GM19324 (cell line): ENCODE measurements at regions not wholly inside any gene's neighbourhood (a gene's known extent, or its start where the extent isn't known, plus 50 kb on each side); places are given as distances from the start of the nearest gene placed in this dataset.

ENCODE experiments used
- ATAC-seq: cut with Tn5 transposase; IDR thresholded peaks from one replicate; pipeline ENCODE4 v1.9.1; 2021; ENCODE audit warnings: mild to moderate bottlenecking, moderate library complexity; ENCODE audit not compliant: unreplicated experiment, low FRiP score

GRCh38 chr2:199707593-199708185 is 143.3 kb downstream of the FTCDNL1 start:
- ATAC-seq = no peak

GRCh38 chr2:199705538-199705937 is 145.5 kb downstream of the FTCDNL1 start:
- ATAC-seq = no peak

GRCh38 chr2:199704358-199705238 is 146.4 kb downstream of the FTCDNL1 start:
- ATAC-seq = no peak

- ATAC-seq = no peak
These were observed 147.8 kb downstream of the FTCDNL1 start for GRCh38 chr2:199703199-199703598.

- no peak for ATAC-seq
These were observed 153.5 kb downstream of the FTCDNL1 start for GRCh38 chr2:199697469-199697868.

DNA sequence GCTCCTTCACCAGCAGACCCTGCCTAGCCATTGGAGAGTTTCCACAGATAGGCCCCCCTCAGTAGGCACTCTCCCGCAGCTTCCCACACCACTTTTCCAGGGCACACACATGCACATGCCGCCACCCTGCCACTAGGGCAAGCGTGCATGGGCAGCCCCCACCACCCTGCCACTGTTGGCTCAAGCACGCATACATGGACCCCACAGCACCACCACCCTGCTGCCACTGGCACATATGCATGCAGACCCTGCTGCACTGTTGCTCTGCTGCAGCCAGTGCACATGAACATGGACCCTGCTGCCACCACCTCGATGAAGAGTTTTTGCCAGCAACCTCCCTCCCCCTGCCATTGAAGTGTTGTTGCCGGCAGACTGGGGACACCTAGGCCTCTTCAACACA is 154.9 kb downstream of the FTCDNL1 start:
- no peak for ATAC-seq

DNA sequence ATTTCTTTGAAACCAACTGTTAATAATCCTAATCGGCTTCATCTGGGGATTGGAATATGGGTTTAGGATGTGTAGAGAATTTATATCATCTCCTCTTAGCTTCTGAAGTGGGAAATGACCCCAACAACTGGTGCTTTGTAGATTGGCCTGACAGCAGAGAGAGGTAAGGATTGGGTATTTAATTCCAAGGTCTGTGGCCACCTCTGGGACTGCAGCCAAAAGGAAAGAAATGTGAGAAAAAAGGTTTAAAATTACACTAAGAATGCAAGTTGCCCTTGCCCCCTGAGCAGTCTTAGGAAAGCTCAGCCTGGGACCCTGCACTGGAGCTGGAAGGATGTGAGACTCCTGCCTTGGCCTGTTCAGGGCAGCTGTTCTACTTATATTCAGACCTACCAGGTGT is 157.1 kb downstream of the FTCDNL1 start:
- no peak for ATAC-seq

GRCh38 chr2:199692489-199692888 is 158.5 kb downstream of the FTCDNL1 start:
- no peak for ATAC-seq

DNA sequence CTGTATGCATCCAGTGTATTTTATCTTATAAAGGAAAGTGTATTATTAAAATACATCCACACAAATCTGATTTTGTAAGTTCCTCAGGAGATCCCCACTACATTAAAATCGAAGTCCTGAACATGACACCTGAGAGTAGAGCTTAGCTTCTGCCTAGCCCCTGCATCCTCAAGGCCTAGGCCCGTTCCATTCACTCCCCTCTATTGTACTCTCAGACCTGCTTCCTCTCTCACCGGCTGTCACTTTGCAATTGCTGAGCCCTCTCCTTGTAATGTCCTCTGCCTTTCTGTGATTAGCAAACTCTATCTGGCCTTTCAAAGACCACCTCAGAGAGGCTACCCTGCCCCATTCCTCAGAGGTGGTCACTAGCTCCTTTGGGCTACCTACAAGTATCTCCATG is 160.8 kb downstream of the FTCDNL1 start:
- no peak for ATAC-seq

DNA sequence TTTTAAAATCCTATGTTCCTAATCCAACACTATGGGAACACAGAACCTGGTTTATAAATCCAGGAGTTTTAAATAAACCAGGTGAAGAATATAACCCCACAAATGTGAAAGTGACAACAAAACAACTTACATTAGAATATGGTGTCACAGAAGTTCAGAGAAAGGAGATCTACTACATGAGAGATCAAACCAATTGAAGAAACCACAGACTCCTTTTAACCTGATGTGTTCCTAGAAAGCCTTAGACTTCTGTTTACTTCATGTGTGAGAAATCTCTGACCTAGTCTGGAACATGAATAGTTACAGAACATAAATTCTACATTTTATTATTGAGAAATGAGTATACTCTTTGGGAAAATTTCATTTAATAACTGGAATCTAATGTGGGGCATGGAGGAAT is 165.3 kb downstream of the FTCDNL1 start:
- no peak for ATAC-seq

DNA sequence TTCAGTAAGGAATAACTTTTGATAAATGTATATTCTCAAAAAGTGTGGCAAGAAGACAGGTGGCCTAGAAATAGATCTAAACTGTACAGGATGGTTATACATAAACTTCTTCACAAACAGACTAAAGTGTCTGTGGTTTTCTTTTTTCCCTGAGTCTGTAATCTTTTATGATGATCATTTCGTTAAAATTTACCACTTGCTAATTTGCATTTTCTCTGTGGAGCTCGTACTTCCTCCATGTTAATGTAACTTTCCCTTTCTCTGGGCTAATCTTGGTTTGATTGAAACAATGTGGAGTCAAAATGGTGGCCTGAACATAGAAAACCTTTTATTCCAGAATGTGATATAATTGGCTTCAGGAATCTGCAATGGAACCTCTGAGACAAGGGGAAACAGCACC is 166.2 kb downstream of the FTCDNL1 start:
- no peak for ATAC-seq

DNA sequence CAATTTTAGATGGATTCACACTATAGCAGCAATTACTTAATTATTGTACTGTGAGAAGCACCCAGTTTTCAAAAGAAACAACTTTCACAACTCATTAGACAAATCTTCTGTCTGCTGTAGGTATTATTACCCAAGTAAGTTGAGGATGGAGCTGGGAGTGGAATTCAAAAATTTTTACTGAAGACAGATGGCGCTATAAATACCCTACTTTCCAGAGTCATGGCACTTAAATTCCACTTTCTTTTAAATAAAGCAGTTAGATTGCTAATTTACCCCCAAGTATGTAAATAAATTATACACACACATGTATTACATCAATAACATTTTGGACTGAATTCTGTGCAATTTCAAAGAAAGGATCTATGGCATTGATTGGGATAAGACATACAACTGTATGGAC is 166.8 kb downstream of the FTCDNL1 start:
- no peak for ATAC-seq

- ATAC-seq = no peak
These were observed 169.0 kb downstream of the FTCDNL1 start for GRCh38 chr2:199682001-199682400.

- ATAC-seq = no peak
These were observed 170.5 kb downstream of the FTCDNL1 start for GRCh38 chr2:199680482-199680881.

GRCh38 chr2:199679883-199680282 is 171.1 kb downstream of the FTCDNL1 start:
- ATAC-seq = no peak

GRCh38 chr2:199677881-199678280 is 173.1 kb downstream of the FTCDNL1 start:
- ATAC-seq = no peak

DNA sequence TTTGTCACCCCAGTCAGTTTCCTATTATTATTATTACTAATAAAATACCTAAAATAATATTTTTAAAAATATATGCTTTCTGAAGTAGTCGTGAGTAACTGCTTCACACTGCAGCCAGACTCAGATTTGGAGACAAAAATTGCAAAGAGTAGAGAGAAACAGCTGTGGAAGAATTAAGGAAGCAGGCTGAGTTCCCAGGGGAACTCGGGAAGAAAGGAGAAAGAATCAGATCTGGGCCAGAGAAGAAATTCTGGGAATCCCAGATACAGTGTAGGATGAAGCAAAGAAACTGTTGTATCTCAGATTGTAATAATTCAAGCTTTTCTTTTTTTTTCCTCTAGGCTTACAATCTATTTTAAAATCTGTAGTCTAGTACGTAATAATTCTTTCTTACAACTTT is 182.3 kb downstream of the FTCDNL1 start:
- ATAC-seq = no peak

GRCh38 chr2:199663157-199663556 is 187.8 kb downstream of the FTCDNL1 start:
- ATAC-seq = no peak

DNA sequence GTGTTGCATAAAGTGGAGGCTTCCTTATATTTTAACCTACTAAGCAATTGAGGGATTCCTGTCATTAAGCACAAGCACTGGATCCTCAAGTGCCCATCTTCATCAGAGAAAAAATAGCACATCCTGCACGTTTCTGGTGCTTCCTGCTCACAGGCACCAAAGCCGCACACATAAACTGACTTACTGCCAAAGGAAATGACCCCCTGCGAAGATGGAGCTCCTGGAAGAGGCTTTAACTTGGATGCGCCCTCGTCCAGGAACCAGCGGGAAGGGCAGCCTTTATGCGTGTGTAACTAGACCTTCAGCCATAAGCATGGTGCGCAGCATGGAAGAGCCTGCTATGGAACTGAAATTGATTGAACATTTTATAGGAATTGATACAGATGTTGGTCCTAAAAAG is 188.7 kb downstream of the FTCDNL1 start:
- no peak for ATAC-seq

- ATAC-seq = no peak
These were observed 190.8 kb downstream of the FTCDNL1 start for GRCh38 chr2:199660167-199660566.

DNA sequence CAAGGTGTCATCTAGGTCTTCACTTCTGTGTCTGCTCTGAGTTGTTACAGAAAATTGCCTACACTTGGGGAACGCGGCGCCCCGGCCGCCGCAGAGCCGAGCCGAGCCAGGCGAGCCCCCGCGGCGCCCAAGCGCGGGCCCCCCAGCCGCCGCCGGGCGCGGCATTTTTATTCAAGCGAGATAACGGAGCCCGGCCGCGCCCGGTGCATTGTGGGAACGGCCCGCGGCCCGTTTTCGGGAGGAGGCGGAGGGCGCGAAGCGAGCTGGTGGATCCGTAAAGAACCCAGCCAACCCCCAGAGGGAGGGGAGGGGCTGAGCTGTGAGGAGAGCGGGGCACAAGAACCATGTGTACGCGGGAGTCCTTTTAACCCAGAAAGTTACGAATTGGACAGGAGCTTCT is 191.8 kb downstream of the FTCDNL1 start:
- no peak for ATAC-seq

GRCh38 chr2:199646439-199646838 is 188.7 kb upstream of the SATB2 start:
- no peak for ATAC-seq
